GM19452 (cell line): ENCODE measurements at regions not wholly inside any gene's neighbourhood (a gene's known extent, or its start where the extent isn't known, plus 50 kb on each side); places are given as distances from the start of the nearest gene placed in this dataset.

ENCODE experiments used
- ATAC-seq: cut with Tn5 transposase; IDR thresholded peaks from one replicate; pipeline ENCODE4 v1.9.1; 2021; ENCODE audit not compliant: unreplicated experiment

GRCh38 chrX:139293991-139294390 lies 236.5 kb upstream of the F9 start:
- ATAC-seq, result no peak

GRCh38 chrX:139290310-139290709 lies 240.2 kb upstream of the F9 start:
- peak; percentile 75 for ATAC-seq

DNA sequence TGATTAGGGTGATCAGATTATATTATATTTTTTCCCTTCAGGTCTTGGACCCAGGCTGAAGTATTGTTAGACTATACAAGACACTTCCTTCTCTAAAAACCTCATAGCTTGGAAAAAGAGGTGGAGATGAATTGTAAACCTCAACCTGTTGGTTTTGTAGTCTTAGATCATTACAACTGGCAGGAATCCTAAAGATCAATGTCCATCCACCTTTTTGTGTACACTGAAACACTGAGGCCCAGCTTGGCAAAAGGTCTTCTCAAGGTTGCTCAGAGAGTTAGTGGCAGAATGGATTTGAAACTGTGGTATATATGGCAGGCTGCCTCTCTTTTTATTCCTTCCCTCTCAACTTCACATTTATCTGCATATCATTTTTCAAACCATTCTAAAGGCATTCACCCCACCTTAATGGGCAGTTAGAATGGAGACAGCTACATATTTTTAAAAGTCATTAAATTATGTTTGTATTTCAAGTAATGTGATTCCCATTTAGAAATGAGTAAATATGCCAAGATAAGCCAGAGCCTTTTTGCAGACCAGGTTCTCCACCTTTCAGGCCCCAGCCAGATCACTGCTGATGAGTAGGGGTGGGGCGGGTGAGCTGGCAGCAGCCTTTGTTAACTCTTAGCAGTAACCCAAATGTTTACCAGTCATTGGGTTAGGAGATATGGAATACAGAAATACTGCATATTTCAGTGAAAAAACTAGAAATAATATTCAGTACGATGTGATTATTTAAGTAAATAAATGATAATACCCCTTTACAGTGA lies 243.2 kb upstream of the F9 start:
- no peak for ATAC-seq

- no peak for ATAC-seq
Measured at GRCh38 chrX:139286342-139286741, 244.2 kb upstream of the F9 start.

GRCh38 chrX:139267851-139268250 lies 262.7 kb upstream of the F9 start:
- no peak for ATAC-seq

DNA sequence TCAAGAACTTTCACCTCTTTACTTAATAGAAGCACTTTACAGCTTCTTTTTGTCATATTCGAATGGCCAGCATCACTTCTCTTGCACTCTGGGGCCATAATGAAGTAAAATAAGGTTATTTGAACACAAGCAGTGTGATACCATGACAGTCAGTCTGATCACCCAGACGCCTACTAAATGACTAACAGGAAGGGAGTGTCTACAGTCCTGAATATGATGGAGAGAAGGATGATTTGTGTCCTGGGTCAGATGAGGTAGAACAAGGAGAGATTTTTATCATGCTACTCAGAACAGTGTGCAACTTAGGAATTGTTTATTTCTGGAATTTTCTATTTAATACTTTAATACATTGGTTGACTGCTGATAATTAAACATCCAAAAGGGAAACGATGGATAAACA lies 284.2 kb upstream of the F9 start:
- no peak for ATAC-seq

- no peak for ATAC-seq
Measured at GRCh38 chrX:139237141-139237540, 293.4 kb upstream of the F9 start.

GRCh38 chrX:139234898-139235297 lies 295.6 kb upstream of the F9 start:
- ATAC-seq, result no peak

- no peak for ATAC-seq
Measured at GRCh38 chrX:139224953-139225665, 305.4 kb upstream of the F9 start.

- no peak for ATAC-seq
Measured at GRCh38 chrX:139222511-139223200, 307.9 kb upstream of the F9 start.

- no peak for ATAC-seq
Measured at GRCh38 chrX:139213241-139213709, 317.3 kb upstream of the F9 start.

DNA sequence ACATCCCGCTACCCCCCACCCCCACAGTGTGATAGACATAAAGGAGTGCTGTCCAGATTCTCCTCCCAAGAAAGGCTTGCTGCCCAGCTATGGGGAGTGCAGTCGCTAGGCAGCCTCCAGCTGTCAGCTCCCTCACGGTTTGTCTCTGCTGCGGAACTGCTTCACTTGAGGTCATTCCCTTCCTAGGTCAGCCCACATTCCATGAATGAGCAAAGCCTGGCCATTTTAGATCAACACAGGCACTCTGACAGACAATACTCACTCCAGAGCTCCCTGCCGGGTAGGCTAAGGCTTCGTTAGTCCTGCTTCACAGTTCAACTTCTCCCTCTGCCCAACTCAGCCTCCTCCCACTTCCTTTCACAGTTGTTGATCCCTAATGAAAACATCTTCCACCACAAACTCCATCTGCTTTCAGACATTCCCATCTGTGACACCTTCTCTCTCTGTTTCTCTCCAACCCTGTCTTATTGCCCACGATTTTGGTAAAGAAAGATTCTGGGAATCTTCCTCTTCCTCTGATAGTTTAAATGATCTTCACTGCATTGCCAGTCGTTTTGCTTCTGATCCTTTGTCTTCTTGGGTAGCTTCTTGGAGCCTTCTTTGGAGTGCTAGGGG lies 318.9 kb upstream of the F9 start:
- no peak for ATAC-seq

GRCh38 chrX:139209342-139209741 lies 321.2 kb upstream of the F9 start:
- ATAC-seq, result no peak

GRCh38 chrX:139207655-139208054 lies 322.9 kb upstream of the F9 start:
- ATAC-seq, result no peak

- no peak for ATAC-seq
Measured at GRCh38 chrX:139206914-139207313, 323.6 kb upstream of the F9 start.

DNA sequence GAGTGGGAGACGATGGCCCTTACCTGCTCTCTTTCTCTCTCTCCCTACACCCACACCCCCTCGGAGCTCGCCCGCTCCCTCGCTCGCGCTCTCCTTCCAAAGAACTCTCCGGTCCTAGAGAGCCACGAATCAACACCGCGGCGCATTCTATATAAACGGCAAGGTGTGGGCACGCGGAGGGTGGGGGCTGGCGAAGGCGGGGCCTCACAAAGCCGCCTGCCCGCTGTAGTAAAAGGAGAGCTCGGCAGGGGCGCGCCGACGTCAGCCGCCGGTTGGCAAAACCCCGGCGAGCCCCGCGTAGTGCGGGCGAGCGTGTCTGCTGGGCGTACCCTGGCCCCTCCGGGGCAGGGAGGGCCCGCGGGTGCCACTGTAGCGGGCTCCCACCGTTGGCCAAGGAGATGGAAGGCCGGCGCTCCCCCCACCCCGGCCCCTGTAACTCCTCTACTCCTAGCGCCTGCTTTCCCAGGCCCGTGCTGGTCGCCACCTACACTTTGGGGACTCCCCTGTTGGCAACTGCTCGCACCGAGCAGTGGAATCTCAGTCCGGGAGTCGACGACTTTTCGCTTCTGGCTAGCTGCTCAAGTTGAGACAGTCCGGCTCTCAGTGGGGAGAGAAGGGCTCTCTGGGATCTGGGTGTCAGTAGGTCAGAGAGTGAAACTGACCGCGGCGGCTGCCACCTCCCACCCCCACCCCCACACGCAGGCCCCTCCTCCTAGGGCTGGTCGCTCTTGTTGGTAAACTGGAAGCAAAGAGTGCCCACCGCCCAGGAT lies 325.5 kb upstream of the F9 start:
- no peak for ATAC-seq

DNA sequence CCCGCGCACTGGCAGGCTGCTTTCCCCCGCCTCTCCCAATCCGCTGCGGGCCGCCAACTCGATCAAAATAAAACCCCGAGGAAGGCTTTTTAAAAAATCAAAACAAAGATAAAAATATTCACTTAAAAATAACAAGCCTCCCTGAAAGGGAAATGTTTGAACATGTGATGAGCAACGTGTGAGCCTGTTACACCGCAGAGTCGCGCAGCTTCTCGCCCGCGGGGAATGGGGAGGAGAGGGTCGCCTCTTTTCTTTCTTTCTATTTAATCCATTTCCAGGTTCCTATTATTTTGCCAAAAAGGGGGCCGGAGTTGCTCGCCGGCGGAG lies 326.0 kb upstream of the F9 start:
- ATAC-seq, result no peak

- ATAC-seq, result no peak
Measured at GRCh38 chrX:139203651-139204570, 326.6 kb upstream of the F9 start.

- ATAC-seq, result no peak
Measured at GRCh38 chrX:139202742-139203420, 327.7 kb upstream of the F9 start.
